ENCODE measurements at regions not wholly inside any gene's neighbourhood (a gene's known extent, or its start where the extent isn't known, plus 50 kb on each side); places are given as distances from the start of the nearest gene placed in this dataset.

GRCh38 chr10:20707251-20707650, 189.9 kb downstream of the NEBL start (continued):
- TF ChIP-seq SMAD3 (CRISPR knock-in tag; IDR thresholded peaks at IDR 0.05; ENCODE audit: borderline replicate concordance) (no peak), SMAD4 (CRISPR knock-in tag; IDR thresholded peaks at IDR 0.05) (no peak)

- peaks cover 25% of the 10 kb centered on the region for H3K4me1 Mint-ChIP-seq
- H3K27ac Mint-ChIP-seq = peak overlapping the region; percentile 95
- ChIA-PET POLR2A (interaction anchor here (0.6 kb wide), 1 partner anchor 10 kb away, joined by 5 read pairs; no protein-coding TSS in a partner anchor), CTCF (no interaction called here)
- peaks cover 26% of the 10 kb centered on the region for H3K9me3 Mint-ChIP-seq
- H3K4me3 Mint-ChIP-seq = no peak overlapping the region
- peak; percentile 77 for ATAC-seq
- no peaks in the 10 kb centered on the region for H3K27me3 Mint-ChIP-seq (ENCODE audit: low read depth)
- TF ChIP-seq ELF4 (CRISPR knock-in tag; IDR thresholded peaks at IDR 0.05; ENCODE audit: low read depth) = no peak
- peak; percentile 43; the same call in 1 of the 2 replicates for TF ChIP-seq TEAD1 (CRISPR knock-in tag; IDR thresholded peaks at IDR 0.05)
- DNase-seq (ENCODE audit: low spot score) = no peak
- H3K36me3 Mint-ChIP-seq = peaks cover 8% of the 10 kb centered on the region
Measured at GRCh38 chr10:20698837-20699236, 198.3 kb downstream of the NEBL start.

GRCh38 chr10:20694296-20694695, 202.8 kb downstream of the NEBL start:
- Mint-ChIP-seq H3K27me3 (ENCODE audit: low read depth) (no peaks in the 10 kb centered on the region; the same call in 1 of the 2 replicates), H3K27ac (peak overlapping the region; percentile 81), H3K36me3 (no peaks in the 10 kb centered on the region), H3K9me3 (peaks cover 9% of the 10 kb centered on the region), H3K4me3 (no peak overlapping the region), H3K4me1 (peaks cover 44% of the 10 kb centered on the region)
- ChIA-PET POLR2A (no interaction called here), CTCF (no interaction called here)
- DNase-seq (ENCODE audit: low spot score) = no peak
- ATAC-seq = peak; percentile 30
- TF ChIP-seq ARID4B (CRISPR knock-in tag; IDR thresholded peaks at IDR 0.05; ENCODE audit: borderline replicate concordance) (no peak), RORB (CRISPR knock-in tag; IDR thresholded peaks at IDR 0.05) (no peak), ZNF281 (CRISPR knock-in tag; IDR thresholded peaks at IDR 0.05) (no peak), TCF7 (CRISPR knock-in tag; IDR thresholded peaks at IDR 0.05; ENCODE audit: low read depth) (no peak), ATF3 (CRISPR knock-in tag; conservative IDR thresholded peaks at IDR 0.05) (no peak)

GRCh38 chr10:20688797-20689544, 208.1 kb downstream of the NEBL start:
- peaks cover 43% of the 10 kb centered on the region for H3K4me1 Mint-ChIP-seq
- ATAC-seq = no peak
- H3K36me3 Mint-ChIP-seq = no peaks in the 10 kb centered on the region; the same call in 1 of the 2 replicates
- no peaks in the 10 kb centered on the region; the same call in 1 of the 2 replicates for H3K27me3 Mint-ChIP-seq (ENCODE audit: low read depth)
- H3K9me3 Mint-ChIP-seq = peaks cover 5% of the 10 kb centered on the region; the same call in 1 of the 2 replicates
- DNase-seq (ENCODE audit: low spot score) = no peak
- CTCF ChIA-PET = no interaction called here
- H3K4me3 Mint-ChIP-seq = no peak overlapping the region
- POLR2A ChIA-PET = no interaction called here
- no peak overlapping the region for H3K27ac Mint-ChIP-seq
- TF ChIP-seq NR2C2 (CRISPR knock-in tag; IDR thresholded peaks at IDR 0.05) (no peak), TP53 (CRISPR knock-in tag; IDR thresholded peaks at IDR 0.05) (no peak), SMAD3 (CRISPR knock-in tag; IDR thresholded peaks at IDR 0.05; ENCODE audit: borderline replicate concordance) (no peak)

All from WTC11 (cell line).